IMR-90 (cell line): ENCODE measurements at regions not wholly inside any gene's neighbourhood (a gene's known extent, or its start where the extent isn't known, plus 50 kb on each side); places are given as distances from the start of the nearest gene placed in this dataset.

Experiments used
- ATAC-seq: fragments of 200-7000 bp; cut with Tn5 transposase; 2 replicates; pipeline ENCODE4 v1.9.1; 2020; ENCODE audit warnings: low read depth, mild to moderate bottlenecking, moderate library complexity
- BruUV-seq: library from RNA; stranded (reverse); fragments of 400-500 nt; replicated peaks from 2 replicates; lab custom pipeline; 2021; lab: Mats Ljungman, UMichigan
- CTCF ChIA-PET: fragments of 300-600 bp; formaldehyde crosslinking; extraction: SDS; loops from one replicate; lab custom pipeline; 2021; ENCODE audit warnings: antibody characterized with exemption; lab: Yijun Ruan, JAX
- POLR2A ChIA-PET: fragments of 300-600 bp; sonication (Branson Sonifier 250); formaldehyde crosslinking; loops from one replicate; lab custom pipeline; 2022; ENCODE audit warnings: antibody characterized with exemption; ENCODE audit not compliant: unreplicated experiment; lab: Charles Lee
- DNase-seq: peaks from one replicate; pipeline ENCODE4 v3.0.0; 2013
- H2AFZ ChIP-seq: replicated peaks from 2 replicates; pipeline ENCODE3; 2013; ENCODE audit warnings: low read length, mild to moderate bottlenecking; ENCODE audit not compliant: poor library complexity
- H2AK5ac ChIP-seq: 2 replicates; pipeline ENCODE4 v1.6.1; 2013; ENCODE audit warnings: low read depth, low read length, inconsistent platforms
- H2AK9ac ChIP-seq: replicated peaks from 2 replicates; pipeline ENCODE3; 2013; ENCODE audit warnings: mild to moderate bottlenecking, low read depth, low read length, moderate library complexity; ENCODE audit not compliant: poor library complexity
- H2BK120ac ChIP-seq: 2 replicates; pipeline ENCODE4 v1.6.1; 2013; ENCODE audit warnings: low read depth, low read length, inconsistent platforms
- H2BK15ac ChIP-seq: 3 replicates; pipeline ENCODE4 v1.6.1; 2013; ENCODE audit warnings: low read depth, low read length, inconsistent platforms
- H2BK20ac ChIP-seq: 2 replicates; pipeline ENCODE4 v1.6.1; 2013; ENCODE audit warnings: low read depth, mild to moderate bottlenecking, inconsistent platforms, low read length, moderate library complexity
- H2BK5ac ChIP-seq: 2 replicates; pipeline ENCODE4 v1.6.1; 2013; ENCODE audit warnings: mild to moderate bottlenecking, low read depth, low read length, inconsistent platforms; ENCODE audit not compliant: poor library complexity, severe bottlenecking
- H3K14ac ChIP-seq: replicated peaks from 2 replicates; pipeline ENCODE4 v1.6.1; 2013; ENCODE audit warnings: low read depth, low read length, inconsistent platforms
- H3K18ac ChIP-seq: 2 replicates; pipeline ENCODE4 v1.6.1; 2013; ENCODE audit warnings: low read depth, low read length, control low read depth
- H3K23ac ChIP-seq: 2 replicates; pipeline ENCODE4 v1.6.1; 2013; ENCODE audit warnings: low read depth, low read length, inconsistent platforms
- H3K27ac ChIP-seq: 2 replicates; pipeline ENCODE4 v1.5.1; 2013; ENCODE audit warnings: mild to moderate bottlenecking, control low read depth, low read length; ENCODE audit not compliant: insufficient read depth
- H3K27me3 ChIP-seq: 2 replicates; pipeline ENCODE4 v1.6.1; 2013; ENCODE audit warnings: low read length; ENCODE audit not compliant: control insufficient read depth, insufficient read depth
- H3K36me3 ChIP-seq: 2 replicates; pipeline ENCODE4 v1.6.1; 2013; ENCODE audit warnings: low read length, mixed read lengths; ENCODE audit not compliant: control insufficient read depth, insufficient read depth
- H3K4ac ChIP-seq: 2 replicates; pipeline ENCODE4 v1.6.1; 2013; ENCODE audit warnings: low read depth, low read length, inconsistent platforms
- H3K4me1 ChIP-seq: 2 replicates; pipeline ENCODE4 v1.6.1; 2013; ENCODE audit warnings: low read length, mixed read lengths; ENCODE audit not compliant: control insufficient read depth, insufficient read depth
- H3K4me2 ChIP-seq: 2 replicates; pipeline ENCODE4 v1.6.1; 2013; ENCODE audit warnings: low read depth, mild to moderate bottlenecking, control low read depth, low read length, moderate library complexity
- H3K4me3 ChIP-seq: 2 replicates; pipeline ENCODE4 v1.5.1; 2013; ENCODE audit warnings: low read depth, mild to moderate bottlenecking, control low read depth, low read length, moderate library complexity; ENCODE audit not compliant: insufficient read depth
- H3K56ac ChIP-seq: 2 replicates; pipeline ENCODE4 v1.6.1; 2013; ENCODE audit warnings: low read length, inconsistent platforms; ENCODE audit not compliant: insufficient read depth; ENCODE audit errors: extremely low read depth
- H3K79me1 ChIP-seq, 2 experiments: 2 replicates each; pipeline ENCODE4 v1.6.1; 2013; ENCODE audit warnings: low read length in 2 of 2, inconsistent platforms in 1 of 2, low read depth in 1 of 2
- H3K9ac ChIP-seq: 2 replicates; pipeline ENCODE4 v1.6.1; 2013; ENCODE audit warnings: low read depth, low read length, control low read depth
- H3K9me1 ChIP-seq: 2 replicates; pipeline ENCODE4 v1.6.1; 2013; ENCODE audit warnings: low read length, inconsistent platforms; ENCODE audit not compliant: insufficient read depth
- H3K9me3 ChIP-seq: 2 replicates; pipeline ENCODE4 v1.6.1; 2013; ENCODE audit warnings: low read length; ENCODE audit not compliant: control insufficient read depth, insufficient read depth
- H4K20me1 ChIP-seq: 2 replicates; pipeline ENCODE4 v1.6.1; 2013; ENCODE audit warnings: low read length, inconsistent platforms; ENCODE audit not compliant: insufficient read depth
- H4K5ac ChIP-seq: 2 replicates; pipeline ENCODE4 v1.6.1; 2013; ENCODE audit warnings: mild to moderate bottlenecking, low read depth, low read length, control low read depth
- H4K8ac ChIP-seq, 2 experiments: 2 replicates each; pipeline ENCODE4 v1.6.1; 2013; ENCODE audit warnings: low read depth in 2 of 2, low read length in 2 of 2, control low read depth in 1 of 2, inconsistent platforms in 1 of 2
- H4K91ac ChIP-seq: 2 replicates; pipeline ENCODE4 v1.6.1; 2013; ENCODE audit warnings: low read depth, low read length, inconsistent platforms; ENCODE audit not compliant: insufficient read depth
- FOS ChIP-seq: fragments of 150-350 bp; IDR thresholded peaks from 2 replicates; pipeline ENCODE4 v1.6.1; 2016; ENCODE audit warnings: low read depth, low read length
- MAFK ChIP-seq: IDR thresholded peaks from 2 replicates; pipeline ENCODE4 v1.6.1; 2012; ENCODE audit warnings: low read depth, low read length, improper control_type of control experiment
- MXI1 ChIP-seq: IDR thresholded peaks from 2 replicates; pipeline ENCODE4 v1.6.1; 2012; ENCODE audit warnings: low read depth, mild to moderate bottlenecking, low read length, moderate library complexity, borderline replicate concordance
- POLR2A ChIP-seq: IDR thresholded peaks from 2 replicates; pipeline ENCODE4 v1.6.1; 2012; ENCODE audit warnings: mild to moderate bottlenecking, low read depth, low read length
- RAD21 ChIP-seq: IDR thresholded peaks from 2 replicates; pipeline ENCODE4 v1.6.1; 2012; ENCODE audit warnings: low read length, improper control_type of control experiment
- RFX5 ChIP-seq: IDR thresholded peaks from 2 replicates; pipeline ENCODE4 v1.8.0; 2012; ENCODE audit warnings: low read depth, mild to moderate bottlenecking, low read length, moderate library complexity
- SMC3 ChIP-seq: fragments of 150-350 bp; IDR thresholded peaks from 2 replicates; pipeline ENCODE4 v1.6.1; 2016; ENCODE audit warnings: low read depth, mild to moderate bottlenecking, antibody characterized with exemption, low read length, moderate library complexity
- WGBS, 2 experiments: methylation state at CpG; one replicate each; pipeline versions ENCODE4 v1.1.5 to v1.1.7; 2013; ENCODE audit warnings: missing lambda C conversion rate in 2 of 2; ENCODE audit not compliant: insufficient read length in 1 of 2; ENCODE audit errors: extremely low coverage in 2 of 2; 5-methylcytosine and 5-hydroxymethylcytosine counted together
- dilution Hi-C: fragments of 300-500 bp; cut with HindIII; formaldehyde crosslinking; loops from one replicate; pipeline ENCODE4 v1.14.3; 2018; ENCODE audit warnings: low sequenced_read_pairs; ENCODE audit not compliant: unreplicated experiment
- in situ Hi-C: fragments of 300-500 bp; cut with MboI; formaldehyde crosslinking; loops from 3 replicates; pipeline ENCODE4 v1.14.3; 2019; ENCODE audit warnings: low sequenced_read_pairs, inconsistent platforms, mixed read lengths
- intact Hi-C: fragments of 100-400 bp; cut with micrococcal nuclease; formaldehyde crosslinking; loops from 2 replicates; pipeline ENCODE4 v1.10.0; 2022
- TF ChIP-seq, protein P1 (sequence below): fragments of 150-350 bp; IDR thresholded peaks from 2 replicates; pipeline ENCODE4 v1.6.1; 2017; ENCODE audit warnings: mild to moderate bottlenecking, antibody characterized with exemption, low read length, low read depth
- TF ChIP-seq, protein P2 (sequence below): conservative IDR thresholded peaks from 2 replicates; pipeline ENCODE4 v1.5.1; 2012; ENCODE audit warnings: mild to moderate bottlenecking, low read depth, low read length, improper control_type of control experiment
- TF ChIP-seq, protein P3 (sequence below): fragments of 150-350 bp; IDR thresholded peaks from 2 replicates; pipeline ENCODE4 v1.6.1; 2016; ENCODE audit warnings: low read depth, mild to moderate bottlenecking, low read length, moderate library complexity, borderline replicate concordance

DNA sequence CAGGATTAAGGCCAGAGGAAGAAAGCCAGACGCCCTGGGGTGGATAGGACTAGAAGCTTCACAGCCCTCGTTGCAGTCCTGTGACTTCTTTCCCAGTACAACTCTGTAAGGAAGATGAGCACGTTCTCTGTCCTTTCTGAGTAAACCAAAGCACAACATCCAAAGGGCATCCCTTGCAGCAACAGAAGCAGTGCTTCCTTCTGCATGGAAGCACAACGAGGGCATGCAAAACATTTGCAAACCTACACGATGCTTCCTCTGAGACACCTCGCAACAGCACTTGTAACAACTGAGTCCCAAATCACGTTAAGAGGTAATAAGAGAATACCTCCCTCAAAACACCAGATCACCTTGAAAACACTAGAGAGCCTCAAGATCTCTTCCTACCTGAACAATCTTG is 335.7 kb upstream of the RASGEF1B start:
- Histone ChIP-seq H3K18ac (no peak overlapping the region), H2BK5ac (no peak overlapping the region), H3K4me3 (no peak overlapping the region), H4K91ac (no peak overlapping the region), H2AK5ac (no peak overlapping the region), H2BK120ac (no peak overlapping the region), H4K5ac (no peak overlapping the region), H3K56ac (no peak overlapping the region), H3K4ac (no peak overlapping the region), H3K4me1 (no peaks in the 10 kb centered on the region), H2BK20ac (no peak overlapping the region), H3K9me3 (no peaks in the 10 kb centered on the region), H3K27ac (no peak overlapping the region), H3K79me1 (no peaks in the 10 kb centered on the region), H3K14ac (no peak overlapping the region), H4K20me1 (no peaks in the 10 kb centered on the region), H4K8ac (no peak overlapping the region), H3K4me2 (no peak overlapping the region), H3K36me3 (no peaks in the 10 kb centered on the region), H2BK15ac (no peak overlapping the region), H3K9me1 (no peaks in the 10 kb centered on the region), H3K23ac (no peak overlapping the region), H3K9ac (no peak overlapping the region), H3K27me3 (no peaks in the 10 kb centered on the region), H2AFZ (no peak overlapping the region), H2AK9ac (no peak overlapping the region)
- dilution Hi-C loops = no loop called here
- CTCF ChIA-PET = no interaction called here
- 90% methylated on average over 2 of the region's 7 CpGs; no CpG with 5 or more reads in 1 of the 2 experiments for WGBS, 2 experiments
- POLR2A ChIA-PET = no interaction called here
- intact Hi-C loops = no loop called here
- DNase-seq (no peak), ATAC-seq (no peak)
- TF ChIP-seq POLR2A = no peak
- TF ChIP-seq MXI1 = no peak
- TF ChIP-seq, protein P1, sequence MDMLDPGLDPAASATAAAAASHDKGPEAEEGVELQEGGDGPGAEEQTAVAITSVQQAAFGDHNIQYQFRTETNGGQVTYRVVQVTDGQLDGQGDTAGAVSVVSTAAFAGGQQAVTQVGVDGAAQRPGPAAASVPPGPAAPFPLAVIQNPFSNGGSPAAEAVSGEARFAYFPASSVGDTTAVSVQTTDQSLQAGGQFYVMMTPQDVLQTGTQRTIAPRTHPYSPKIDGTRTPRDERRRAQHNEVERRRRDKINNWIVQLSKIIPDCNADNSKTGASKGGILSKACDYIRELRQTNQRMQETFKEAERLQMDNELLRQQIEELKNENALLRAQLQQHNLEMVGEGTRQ = no peak
- no peak for TF ChIP-seq MAFK
- no peak for TF ChIP-seq SMC3
- no peak for TF ChIP-seq RFX5
- no peak for TF ChIP-seq FOS
- TF ChIP-seq, protein P2, sequence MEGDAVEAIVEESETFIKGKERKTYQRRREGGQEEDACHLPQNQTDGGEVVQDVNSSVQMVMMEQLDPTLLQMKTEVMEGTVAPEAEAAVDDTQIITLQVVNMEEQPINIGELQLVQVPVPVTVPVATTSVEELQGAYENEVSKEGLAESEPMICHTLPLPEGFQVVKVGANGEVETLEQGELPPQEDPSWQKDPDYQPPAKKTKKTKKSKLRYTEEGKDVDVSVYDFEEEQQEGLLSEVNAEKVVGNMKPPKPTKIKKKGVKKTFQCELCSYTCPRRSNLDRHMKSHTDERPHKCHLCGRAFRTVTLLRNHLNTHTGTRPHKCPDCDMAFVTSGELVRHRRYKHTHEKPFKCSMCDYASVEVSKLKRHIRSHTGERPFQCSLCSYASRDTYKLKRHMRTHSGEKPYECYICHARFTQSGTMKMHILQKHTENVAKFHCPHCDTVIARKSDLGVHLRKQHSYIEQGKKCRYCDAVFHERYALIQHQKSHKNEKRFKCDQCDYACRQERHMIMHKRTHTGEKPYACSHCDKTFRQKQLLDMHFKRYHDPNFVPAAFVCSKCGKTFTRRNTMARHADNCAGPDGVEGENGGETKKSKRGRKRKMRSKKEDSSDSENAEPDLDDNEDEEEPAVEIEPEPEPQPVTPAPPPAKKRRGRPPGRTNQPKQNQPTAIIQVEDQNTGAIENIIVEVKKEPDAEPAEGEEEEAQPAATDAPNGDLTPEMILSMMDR = no peak
- TF ChIP-seq RAD21 = no peak
- TF ChIP-seq, protein P3, sequence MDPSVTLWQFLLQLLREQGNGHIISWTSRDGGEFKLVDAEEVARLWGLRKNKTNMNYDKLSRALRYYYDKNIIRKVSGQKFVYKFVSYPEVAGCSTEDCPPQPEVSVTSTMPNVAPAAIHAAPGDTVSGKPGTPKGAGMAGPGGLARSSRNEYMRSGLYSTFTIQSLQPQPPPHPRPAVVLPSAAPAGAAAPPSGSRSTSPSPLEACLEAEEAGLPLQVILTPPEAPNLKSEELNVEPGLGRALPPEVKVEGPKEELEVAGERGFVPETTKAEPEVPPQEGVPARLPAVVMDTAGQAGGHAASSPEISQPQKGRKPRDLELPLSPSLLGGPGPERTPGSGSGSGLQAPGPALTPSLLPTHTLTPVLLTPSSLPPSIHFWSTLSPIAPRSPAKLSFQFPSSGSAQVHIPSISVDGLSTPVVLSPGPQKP = no peak
- in situ Hi-C loops = no loop called here
- BruUV-seq = no TSS peak
